ENCODE measurements at regions not wholly inside any gene's neighbourhood (a gene's known extent, or its start where the extent isn't known, plus 50 kb on each side); places are given as distances from the start of the nearest gene placed in this dataset.

- H3K9me2 ChIP-seq (ENCODE audit: low read depth, low read length) = no peaks in the 10 kb centered on the region
- no peaks in the 10 kb centered on the region for H3K9me3 ChIP-seq (ENCODE audit: low read length)
- no peaks in the 10 kb centered on the region for H3K27me3 ChIP-seq (ENCODE audit: insufficient read depth, low read length)
- no peaks in the 10 kb centered on the region for H3K79me2 ChIP-seq (ENCODE audit: insufficient read depth, low read length)
- no peak overlapping the region for H2AFZ ChIP-seq (ENCODE audit: low read length)
- no peak overlapping the region for H3K4me2 ChIP-seq (ENCODE audit: low read length)
- H3K4me3 ChIP-seq (ENCODE audit: low read depth, low read length, poor library complexity, severe bottlenecking) = no peak overlapping the region
- peaks cover 5% of the 10 kb centered on the region for H3K4me1 ChIP-seq (ENCODE audit: insufficient read depth, low read length, severe bottlenecking)
- no peak overlapping the region for H3K9ac ChIP-seq (ENCODE audit: low read length)
- no peak overlapping the region for H3K27ac ChIP-seq (ENCODE audit: low read depth, low read length, poor library complexity, severe bottlenecking)
- H4K20me1 ChIP-seq (ENCODE audit: insufficient read depth, low read length) = no peaks in the 10 kb centered on the region
- no peaks in the 10 kb centered on the region for H3F3A ChIP-seq (ENCODE audit: insufficient read depth, low read length)
- TF ChIP-seq CTCF (IDR thresholded peaks at IDR 0.05; ENCODE audit: low read length) (no peak), EZH2 (IDR thresholded peaks at IDR 0.05; ENCODE audit: borderline replicate concordance, low read length) (no peak)
- no peaks in the 10 kb centered on the region for H3K36me3 ChIP-seq (ENCODE audit: insufficient read depth, low read length)
Measured at GRCh38 chr10:62457196-62457595, 83.0 kb downstream of the ZNF365 start.

- Histone ChIP-seq H3K27ac (ENCODE audit: low read depth, low read length, poor library complexity, severe bottlenecking) (no peak overlapping the region), H3K9me3 (ENCODE audit: low read length) (no peaks in the 10 kb centered on the region), H3K36me3 (ENCODE audit: insufficient read depth, low read length) (no peaks in the 10 kb centered on the region), H2AFZ (ENCODE audit: low read length) (no peak overlapping the region), H3K9ac (ENCODE audit: low read length) (no peak overlapping the region), H3K27me3 (ENCODE audit: insufficient read depth, low read length) (no peaks in the 10 kb centered on the region), H3K4me1 (ENCODE audit: insufficient read depth, low read length, severe bottlenecking) (peaks cover 5% of the 10 kb centered on the region), H3K79me2 (ENCODE audit: insufficient read depth, low read length) (no peaks in the 10 kb centered on the region), H4K20me1 (ENCODE audit: insufficient read depth, low read length) (no peaks in the 10 kb centered on the region), H3K4me2 (ENCODE audit: low read length) (no peak overlapping the region), H3K9me2 (ENCODE audit: low read depth, low read length) (no peaks in the 10 kb centered on the region), H3K4me3 (ENCODE audit: low read depth, low read length, poor library complexity, severe bottlenecking) (no peak overlapping the region), H3F3A (ENCODE audit: insufficient read depth, low read length) (no peaks in the 10 kb centered on the region)
- TF ChIP-seq EZH2 (IDR thresholded peaks at IDR 0.05; ENCODE audit: borderline replicate concordance, low read length) (no peak), CTCF (IDR thresholded peaks at IDR 0.05; ENCODE audit: low read length) (no peak)
Measured at GRCh38 chr10:62457598-62457997, 83.4 kb downstream of the ZNF365 start.

- Histone ChIP-seq H3K27me3 (ENCODE audit: insufficient read depth, low read length) (no peaks in the 10 kb centered on the region), H3K9ac (ENCODE audit: low read length) (no peak overlapping the region), H3K36me3 (ENCODE audit: insufficient read depth, low read length) (no peaks in the 10 kb centered on the region), H3K4me3 (ENCODE audit: low read depth, low read length, poor library complexity, severe bottlenecking) (no peak overlapping the region), H3K9me2 (ENCODE audit: low read depth, low read length) (no peaks in the 10 kb centered on the region), H4K20me1 (ENCODE audit: insufficient read depth, low read length) (no peaks in the 10 kb centered on the region), H3K9me3 (ENCODE audit: low read length) (no peaks in the 10 kb centered on the region), H3F3A (ENCODE audit: insufficient read depth, low read length) (no peaks in the 10 kb centered on the region), H3K27ac (ENCODE audit: low read depth, low read length, poor library complexity, severe bottlenecking) (no peak overlapping the region), H3K4me1 (ENCODE audit: insufficient read depth, low read length, severe bottlenecking) (peaks cover 5% of the 10 kb centered on the region), H2AFZ (ENCODE audit: low read length) (no peak overlapping the region), H3K79me2 (ENCODE audit: insufficient read depth, low read length) (no peaks in the 10 kb centered on the region), H3K4me2 (ENCODE audit: low read length) (no peak overlapping the region)
- TF ChIP-seq EZH2 (IDR thresholded peaks at IDR 0.05; ENCODE audit: borderline replicate concordance, low read length) (no peak), CTCF (IDR thresholded peaks at IDR 0.05; ENCODE audit: low read length) (no peak)
Measured at GRCh38 chr10:62459072-62459471, 84.9 kb downstream of the ZNF365 start.

All from OCI-LY1 (cell line).